ENCODE measurements at regions not wholly inside any gene's neighbourhood (a gene's known extent, or its start where the extent isn't known, plus 50 kb on each side); places are given as distances from the start of the nearest gene placed in this dataset.

DNA sequence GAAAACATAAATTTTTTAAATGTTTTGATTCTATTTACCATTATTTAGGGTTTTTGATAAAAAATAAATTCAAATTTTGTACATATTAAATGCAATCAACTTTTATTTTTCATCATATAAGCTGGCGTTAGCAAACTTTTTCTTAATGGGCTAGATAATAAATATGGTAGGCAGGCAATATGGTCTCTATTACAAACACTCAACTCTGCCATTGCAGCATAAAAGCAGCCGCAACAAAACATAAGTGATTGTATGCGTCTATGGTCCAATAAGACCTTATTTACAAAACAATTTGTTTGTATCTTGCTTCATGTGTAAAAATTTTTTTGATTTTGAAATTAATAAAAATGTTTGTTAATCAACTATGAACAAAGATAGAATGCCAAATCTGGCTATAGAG is 116.8 kb upstream of the GLI2 start:
- TF ChIP-seq FOXP2 (optimal IDR thresholded peaks at IDR 0.05; ENCODE audit: borderline replicate concordance, extremely low read depth, extremely low read length, insufficient read depth): no peak
- TF ChIP-seq TAF1 (IDR thresholded peaks at IDR 0.05; ENCODE audit: borderline replicate concordance, insufficient read depth, low read length): no peak
- no peak for TF ChIP-seq POLR2AphosphoS5 (IDR thresholded peaks at IDR 0.05; ENCODE audit: low read depth, low read length)
- no peak for TF ChIP-seq SIN3A (IDR thresholded peaks at IDR 0.05; ENCODE audit: borderline replicate concordance, insufficient read depth, low read length)
- TF ChIP-seq, protein P1, sequence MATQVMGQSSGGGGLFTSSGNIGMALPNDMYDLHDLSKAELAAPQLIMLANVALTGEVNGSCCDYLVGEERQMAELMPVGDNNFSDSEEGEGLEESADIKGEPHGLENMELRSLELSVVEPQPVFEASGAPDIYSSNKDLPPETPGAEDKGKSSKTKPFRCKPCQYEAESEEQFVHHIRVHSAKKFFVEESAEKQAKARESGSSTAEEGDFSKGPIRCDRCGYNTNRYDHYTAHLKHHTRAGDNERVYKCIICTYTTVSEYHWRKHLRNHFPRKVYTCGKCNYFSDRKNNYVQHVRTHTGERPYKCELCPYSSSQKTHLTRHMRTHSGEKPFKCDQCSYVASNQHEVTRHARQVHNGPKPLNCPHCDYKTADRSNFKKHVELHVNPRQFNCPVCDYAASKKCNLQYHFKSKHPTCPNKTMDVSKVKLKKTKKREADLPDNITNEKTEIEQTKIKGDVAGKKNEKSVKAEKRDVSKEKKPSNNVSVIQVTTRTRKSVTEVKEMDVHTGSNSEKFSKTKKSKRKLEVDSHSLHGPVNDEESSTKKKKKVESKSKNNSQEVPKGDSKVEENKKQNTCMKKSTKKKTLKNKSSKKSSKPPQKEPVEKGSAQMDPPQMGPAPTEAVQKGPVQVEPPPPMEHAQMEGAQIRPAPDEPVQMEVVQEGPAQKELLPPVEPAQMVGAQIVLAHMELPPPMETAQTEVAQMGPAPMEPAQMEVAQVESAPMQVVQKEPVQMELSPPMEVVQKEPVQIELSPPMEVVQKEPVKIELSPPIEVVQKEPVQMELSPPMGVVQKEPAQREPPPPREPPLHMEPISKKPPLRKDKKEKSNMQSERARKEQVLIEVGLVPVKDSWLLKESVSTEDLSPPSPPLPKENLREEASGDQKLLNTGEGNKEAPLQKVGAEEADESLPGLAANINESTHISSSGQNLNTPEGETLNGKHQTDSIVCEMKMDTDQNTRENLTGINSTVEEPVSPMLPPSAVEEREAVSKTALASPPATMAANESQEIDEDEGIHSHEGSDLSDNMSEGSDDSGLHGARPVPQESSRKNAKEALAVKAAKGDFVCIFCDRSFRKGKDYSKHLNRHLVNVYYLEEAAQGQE (IDR thresholded peaks at IDR 0.05; ENCODE audit: insufficient read depth in 1 of 2, low read depth in 2 of 2, low read length in 2 of 2): no peak

DNA sequence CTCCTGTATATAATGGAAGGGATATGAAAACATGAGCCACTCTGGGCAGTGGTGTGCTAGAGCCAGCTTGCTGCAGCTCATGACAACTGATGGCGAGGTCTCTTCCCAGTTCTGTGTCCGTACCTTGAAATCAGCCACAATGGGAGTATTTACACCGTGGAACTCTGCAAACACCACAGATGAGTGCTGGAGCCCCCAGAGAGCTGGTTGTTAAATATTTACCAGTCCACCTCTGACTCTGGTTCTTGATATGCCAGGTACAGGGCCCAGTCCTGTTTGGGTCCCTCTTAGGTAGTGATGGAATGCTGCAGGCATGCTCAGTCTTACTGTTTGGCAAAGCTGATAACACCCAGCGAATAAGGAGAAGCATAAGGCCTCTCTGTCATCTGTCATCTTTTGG is 116.1 kb upstream of the GLI2 start:
- TF ChIP-seq FOXP2 (optimal IDR thresholded peaks at IDR 0.05; ENCODE audit: borderline replicate concordance, extremely low read depth, extremely low read length, insufficient read depth) (no peak), TAF1 (IDR thresholded peaks at IDR 0.05; ENCODE audit: borderline replicate concordance, insufficient read depth, low read length) (no peak), POLR2AphosphoS5 (IDR thresholded peaks at IDR 0.05; ENCODE audit: low read depth, low read length) (no peak)
- TF ChIP-seq, protein P1 (IDR thresholded peaks at IDR 0.05; ENCODE audit: insufficient read depth in 1 of 2, low read depth in 2 of 2, low read length in 2 of 2): no peak

DNA sequence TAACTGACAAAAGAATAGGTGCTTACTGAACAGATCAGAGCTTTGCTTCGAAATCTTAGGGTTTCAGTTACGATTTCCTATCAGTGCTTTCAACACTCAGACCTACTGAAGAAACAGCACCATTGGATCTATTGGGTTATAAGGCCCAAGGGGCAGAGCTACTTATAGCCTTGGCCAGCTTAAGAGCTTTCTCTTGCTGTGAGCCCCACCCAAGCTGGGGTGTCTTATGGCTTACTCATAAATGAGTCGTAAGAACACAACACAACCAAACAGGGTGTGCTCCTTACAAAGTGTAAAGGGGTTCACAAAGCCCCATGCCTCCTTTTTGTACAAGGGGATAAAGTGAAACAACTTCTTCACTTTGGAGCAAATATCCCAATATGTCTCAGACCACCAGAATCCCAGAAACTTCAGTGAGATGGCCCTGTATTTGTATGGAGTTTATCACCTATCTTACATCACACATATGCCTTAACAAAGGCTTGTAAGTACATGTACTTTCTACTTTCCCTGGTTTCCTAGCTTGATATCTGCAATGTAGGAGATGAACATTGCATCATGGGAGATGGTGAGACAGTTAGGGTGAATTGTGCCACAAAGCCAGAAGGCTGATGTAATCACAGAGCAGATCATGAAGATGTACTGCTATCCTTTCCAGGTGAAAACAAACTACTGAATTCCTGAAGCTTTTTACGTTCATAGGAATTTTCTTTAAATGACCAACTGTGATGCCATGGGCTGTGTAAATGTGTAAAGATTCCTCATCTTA is 115.5 kb upstream of the GLI2 start:
- no peak for TF ChIP-seq TAF1 (IDR thresholded peaks at IDR 0.05; ENCODE audit: borderline replicate concordance, insufficient read depth, low read length)

DNA sequence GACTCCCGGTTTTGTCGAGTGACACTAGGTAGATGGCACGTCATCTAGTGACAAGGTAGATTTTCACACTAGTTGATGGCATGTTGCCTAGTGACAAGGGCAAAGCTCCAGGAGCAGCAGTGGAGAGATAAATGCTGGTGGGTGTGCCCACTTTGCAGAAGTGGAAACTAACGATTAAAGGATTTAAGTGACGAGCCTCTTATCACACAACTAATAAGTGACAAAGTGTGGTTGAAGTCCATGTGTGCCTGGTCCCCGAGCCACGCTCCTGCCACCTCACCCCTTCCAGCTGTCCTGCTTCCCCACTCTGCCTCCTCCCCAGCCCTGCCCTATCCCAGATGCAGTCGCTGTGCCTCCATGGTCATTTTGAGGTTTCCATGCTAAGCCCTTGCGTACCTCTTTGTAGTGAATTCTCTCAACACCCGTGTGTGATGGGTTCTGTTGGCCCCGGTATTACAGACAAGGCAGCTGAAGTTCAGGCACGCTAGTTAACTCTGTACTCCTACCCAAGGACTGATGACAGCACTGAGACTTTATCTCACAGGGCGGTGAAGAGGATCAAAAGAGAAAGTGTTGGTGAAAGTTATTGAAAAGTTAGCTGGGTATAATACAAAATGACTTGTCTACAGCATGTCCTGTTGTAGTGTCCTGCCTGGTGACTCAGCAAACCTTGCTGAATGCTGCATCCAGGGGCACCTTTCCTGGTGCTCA is 113.4 kb upstream of the GLI2 start:
- TF ChIP-seq, protein P1 (IDR thresholded peaks at IDR 0.05; ENCODE audit: insufficient read depth in 1 of 2, low read depth in 2 of 2, low read length in 2 of 2): no peak
- no peak for TF ChIP-seq TAF1 (IDR thresholded peaks at IDR 0.05; ENCODE audit: borderline replicate concordance, insufficient read depth, low read length)
- TF ChIP-seq FOXP2 (optimal IDR thresholded peaks at IDR 0.05; ENCODE audit: borderline replicate concordance, extremely low read depth, extremely low read length, insufficient read depth): no peak

DNA sequence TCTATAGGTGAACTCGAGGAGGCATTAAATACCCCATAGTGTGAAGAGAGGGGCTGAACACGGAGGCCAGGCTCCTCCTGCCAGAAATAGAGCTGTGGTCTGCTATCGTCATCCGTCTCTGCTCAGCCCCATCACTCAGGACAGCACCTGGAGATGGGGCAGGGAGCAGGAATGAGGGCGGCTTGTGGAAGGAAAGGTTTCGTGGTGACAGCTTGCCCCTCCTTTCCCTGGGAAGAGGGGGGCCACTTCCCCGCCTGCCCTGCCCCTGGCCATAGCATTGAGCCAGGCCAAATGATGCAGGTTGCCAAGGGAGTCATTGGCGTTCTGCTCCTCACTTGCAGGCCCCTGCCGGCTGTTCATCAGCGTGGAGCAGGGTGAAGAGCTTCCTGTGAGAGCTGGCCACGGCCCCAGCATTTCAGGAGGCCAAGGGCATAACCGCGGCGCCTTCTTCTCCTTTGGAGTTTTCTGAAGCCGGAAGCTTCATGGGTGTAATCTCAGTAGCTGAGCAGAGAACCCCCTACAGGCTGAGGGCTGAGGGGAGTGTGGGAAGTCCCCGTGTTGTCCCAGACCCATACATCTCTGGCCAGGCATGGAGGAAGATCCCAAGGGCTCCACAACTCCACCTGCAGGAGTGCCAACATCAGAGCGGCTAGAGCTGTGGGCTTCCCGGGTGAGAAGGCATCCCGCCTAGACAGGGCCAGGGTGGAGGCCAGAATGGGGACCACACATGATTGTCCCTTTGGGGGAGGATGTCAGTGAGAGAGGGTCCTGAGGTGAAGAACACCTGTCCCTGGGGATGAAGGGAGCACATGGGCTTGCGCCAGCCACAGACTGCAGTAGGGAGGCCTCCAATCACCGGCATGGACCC is 112.5 kb upstream of the GLI2 start:
- TF ChIP-seq, protein P1 (IDR thresholded peaks at IDR 0.05; ENCODE audit: insufficient read depth in 1 of 2, low read depth in 2 of 2, low read length in 2 of 2): no peak

Data from PFSK-1 (cell line).